Globus pallidus (tissue), 1 donor: ENCODE measurements at regions not wholly inside any gene's neighbourhood (a gene's known extent, or its start where the extent isn't known, plus 50 kb on each side); places are given as distances from the start of the nearest gene placed in this dataset.

Source experiments
- DNase-seq: peaks from one replicate; pipeline ENCODE4 v3.0.0-alpha.2; 2015; ENCODE audit warnings: low spot score

GRCh38 chr6:2503816-2504494 is 246.8 kb downstream of the MYLK4 start:
- no peak for DNase-seq

GRCh38 chr6:2502998-2503674 is 247.6 kb downstream of the MYLK4 start:
- DNase-seq: no peak

GRCh38 chr6:2502096-2502997 is 248.4 kb downstream of the MYLK4 start:
- DNase-seq: no peak

- DNase-seq: no peak
These were observed 252.6 kb downstream of the MYLK4 start for GRCh38 chr6:2497922-2498623.

- DNase-seq: no peak
These were observed 250.9 kb upstream of the GMDS start for GRCh38 chr6:2496291-2496690.

- DNase-seq: no peak
These were observed 247.5 kb upstream of the GMDS start for GRCh38 chr6:2492686-2493523.

- DNase-seq: no peak
These were observed 245.7 kb upstream of the GMDS start for GRCh38 chr6:2491137-2491536.

GRCh38 chr6:2488578-2488977 is 243.2 kb upstream of the GMDS start:
- no peak for DNase-seq

GRCh38 chr6:2485116-2485515 is 239.7 kb upstream of the GMDS start:
- no peak for DNase-seq

- DNase-seq: no peak
These were observed 237.4 kb upstream of the GMDS start for GRCh38 chr6:2482773-2483172.

GRCh38 chr6:2481307-2481706 is 235.9 kb upstream of the GMDS start:
- DNase-seq: no peak

GRCh38 chr6:2480267-2480966 is 235.0 kb upstream of the GMDS start:
- peak; percentile 83 for DNase-seq

- DNase-seq: no peak
These were observed 232.8 kb upstream of the GMDS start for GRCh38 chr6:2478200-2478599.

GRCh38 chr6:2477666-2478065 is 232.3 kb upstream of the GMDS start:
- DNase-seq: no peak

- DNase-seq: no peak
These were observed 231.8 kb upstream of the GMDS start for GRCh38 chr6:2477250-2477649.

- DNase-seq: no peak
These were observed 231.0 kb upstream of the GMDS start for GRCh38 chr6:2476376-2476775.

- no peak for DNase-seq
These were observed 226.1 kb upstream of the GMDS start for GRCh38 chr6:2471472-2471871.

GRCh38 chr6:2469428-2469827 is 224.0 kb upstream of the GMDS start:
- no peak for DNase-seq

- DNase-seq: no peak
These were observed 223.2 kb upstream of the GMDS start for GRCh38 chr6:2468601-2468955.

- no peak for DNase-seq
These were observed 222.7 kb upstream of the GMDS start for GRCh38 chr6:2467929-2468600.
